IMR-90 (cell line): ENCODE measurements at regions not wholly inside any gene's neighbourhood (a gene's known extent, or its start where the extent isn't known, plus 50 kb on each side); places are given as distances from the start of the nearest gene placed in this dataset.

Source experiments
- BHLHE40 ChIP-seq: fragments of 150-350 bp; IDR thresholded peaks from 2 replicates; pipeline ENCODE4 v1.6.1; 2016; ENCODE audit warnings: mild to moderate bottlenecking, low read depth, low read length
- CHD1 ChIP-seq: IDR thresholded peaks from 2 replicates; pipeline ENCODE4 v1.6.1; 2012; ENCODE audit warnings: low read depth, low read length, improper control_type of control experiment
- FOS ChIP-seq: fragments of 150-350 bp; IDR thresholded peaks from 2 replicates; pipeline ENCODE4 v1.6.1; 2016; ENCODE audit warnings: low read depth, low read length
- MAFK ChIP-seq: IDR thresholded peaks from 2 replicates; pipeline ENCODE4 v1.6.1; 2012; ENCODE audit warnings: low read depth, low read length, improper control_type of control experiment
- MAZ ChIP-seq: IDR thresholded peaks from 2 replicates; pipeline ENCODE4 v1.6.1; 2012; ENCODE audit warnings: low read depth, mild to moderate bottlenecking, low read length, improper control_type of control experiment, moderate library complexity, borderline replicate concordance
- MXI1 ChIP-seq: IDR thresholded peaks from 2 replicates; pipeline ENCODE4 v1.6.1; 2012; ENCODE audit warnings: low read depth, mild to moderate bottlenecking, low read length, moderate library complexity, borderline replicate concordance
- POLR2A ChIP-seq: IDR thresholded peaks from 2 replicates; pipeline ENCODE4 v1.6.1; 2012; ENCODE audit warnings: mild to moderate bottlenecking, low read depth, low read length
- RAD21 ChIP-seq: IDR thresholded peaks from 2 replicates; pipeline ENCODE4 v1.6.1; 2012; ENCODE audit warnings: low read length, improper control_type of control experiment
- SMC3 ChIP-seq: fragments of 150-350 bp; IDR thresholded peaks from 2 replicates; pipeline ENCODE4 v1.6.1; 2016; ENCODE audit warnings: low read depth, mild to moderate bottlenecking, antibody characterized with exemption, low read length, moderate library complexity
- TF ChIP-seq, protein P1 (sequence below): conservative IDR thresholded peaks from 2 replicates; pipeline ENCODE4 v1.5.1; 2012; ENCODE audit warnings: mild to moderate bottlenecking, low read depth, low read length, improper control_type of control experiment
- TF ChIP-seq, protein P2 (sequence below): fragments of 150-350 bp; IDR thresholded peaks from 2 replicates; pipeline ENCODE4 v1.6.1; 2017; ENCODE audit warnings: mild to moderate bottlenecking, antibody characterized with exemption, low read length, low read depth
- TF ChIP-seq, protein P3 (sequence below): fragments of 150-350 bp; IDR thresholded peaks from 2 replicates; pipeline ENCODE4 v1.6.1; 2016; ENCODE audit warnings: low read depth, mild to moderate bottlenecking, low read length, moderate library complexity, borderline replicate concordance

DNA sequence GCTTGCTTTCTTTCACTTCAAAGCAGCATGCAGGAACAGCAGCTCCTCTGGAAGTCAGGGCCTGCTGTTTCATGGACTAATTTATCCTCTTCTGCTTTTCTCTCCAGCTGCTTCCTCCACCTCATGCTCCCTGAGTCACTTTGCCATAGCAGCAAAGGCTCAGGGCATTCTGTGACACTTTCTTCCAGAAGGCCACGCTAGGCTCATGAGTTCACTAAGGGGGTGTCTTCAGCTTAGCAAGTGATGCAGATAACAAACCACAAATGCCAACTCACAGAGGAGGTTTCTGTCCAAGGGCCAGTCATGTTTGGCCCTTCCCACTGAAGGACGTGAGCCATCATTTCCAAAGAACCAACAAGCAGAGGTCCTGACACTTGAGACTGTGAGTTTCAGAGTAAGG lies 200.2 kb downstream of the ADGRA3 start:
- TF ChIP-seq POLR2A (no peak), MXI1 (no peak), RAD21 (no peak), MAFK (no peak), FOS (no peak), SMC3 (no peak), CHD1 (no peak), MAZ (no peak), BHLHE40 (no peak)
- TF ChIP-seq, protein P1, sequence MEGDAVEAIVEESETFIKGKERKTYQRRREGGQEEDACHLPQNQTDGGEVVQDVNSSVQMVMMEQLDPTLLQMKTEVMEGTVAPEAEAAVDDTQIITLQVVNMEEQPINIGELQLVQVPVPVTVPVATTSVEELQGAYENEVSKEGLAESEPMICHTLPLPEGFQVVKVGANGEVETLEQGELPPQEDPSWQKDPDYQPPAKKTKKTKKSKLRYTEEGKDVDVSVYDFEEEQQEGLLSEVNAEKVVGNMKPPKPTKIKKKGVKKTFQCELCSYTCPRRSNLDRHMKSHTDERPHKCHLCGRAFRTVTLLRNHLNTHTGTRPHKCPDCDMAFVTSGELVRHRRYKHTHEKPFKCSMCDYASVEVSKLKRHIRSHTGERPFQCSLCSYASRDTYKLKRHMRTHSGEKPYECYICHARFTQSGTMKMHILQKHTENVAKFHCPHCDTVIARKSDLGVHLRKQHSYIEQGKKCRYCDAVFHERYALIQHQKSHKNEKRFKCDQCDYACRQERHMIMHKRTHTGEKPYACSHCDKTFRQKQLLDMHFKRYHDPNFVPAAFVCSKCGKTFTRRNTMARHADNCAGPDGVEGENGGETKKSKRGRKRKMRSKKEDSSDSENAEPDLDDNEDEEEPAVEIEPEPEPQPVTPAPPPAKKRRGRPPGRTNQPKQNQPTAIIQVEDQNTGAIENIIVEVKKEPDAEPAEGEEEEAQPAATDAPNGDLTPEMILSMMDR = no peak
- TF ChIP-seq, protein P2, sequence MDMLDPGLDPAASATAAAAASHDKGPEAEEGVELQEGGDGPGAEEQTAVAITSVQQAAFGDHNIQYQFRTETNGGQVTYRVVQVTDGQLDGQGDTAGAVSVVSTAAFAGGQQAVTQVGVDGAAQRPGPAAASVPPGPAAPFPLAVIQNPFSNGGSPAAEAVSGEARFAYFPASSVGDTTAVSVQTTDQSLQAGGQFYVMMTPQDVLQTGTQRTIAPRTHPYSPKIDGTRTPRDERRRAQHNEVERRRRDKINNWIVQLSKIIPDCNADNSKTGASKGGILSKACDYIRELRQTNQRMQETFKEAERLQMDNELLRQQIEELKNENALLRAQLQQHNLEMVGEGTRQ = no peak
- TF ChIP-seq, protein P3, sequence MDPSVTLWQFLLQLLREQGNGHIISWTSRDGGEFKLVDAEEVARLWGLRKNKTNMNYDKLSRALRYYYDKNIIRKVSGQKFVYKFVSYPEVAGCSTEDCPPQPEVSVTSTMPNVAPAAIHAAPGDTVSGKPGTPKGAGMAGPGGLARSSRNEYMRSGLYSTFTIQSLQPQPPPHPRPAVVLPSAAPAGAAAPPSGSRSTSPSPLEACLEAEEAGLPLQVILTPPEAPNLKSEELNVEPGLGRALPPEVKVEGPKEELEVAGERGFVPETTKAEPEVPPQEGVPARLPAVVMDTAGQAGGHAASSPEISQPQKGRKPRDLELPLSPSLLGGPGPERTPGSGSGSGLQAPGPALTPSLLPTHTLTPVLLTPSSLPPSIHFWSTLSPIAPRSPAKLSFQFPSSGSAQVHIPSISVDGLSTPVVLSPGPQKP = no peak
